ENCODE measurements at regions not wholly inside any gene's neighbourhood (a gene's known extent, or its start where the extent isn't known, plus 50 kb on each side); places are given as distances from the start of the nearest gene placed in this dataset.

DNA sequence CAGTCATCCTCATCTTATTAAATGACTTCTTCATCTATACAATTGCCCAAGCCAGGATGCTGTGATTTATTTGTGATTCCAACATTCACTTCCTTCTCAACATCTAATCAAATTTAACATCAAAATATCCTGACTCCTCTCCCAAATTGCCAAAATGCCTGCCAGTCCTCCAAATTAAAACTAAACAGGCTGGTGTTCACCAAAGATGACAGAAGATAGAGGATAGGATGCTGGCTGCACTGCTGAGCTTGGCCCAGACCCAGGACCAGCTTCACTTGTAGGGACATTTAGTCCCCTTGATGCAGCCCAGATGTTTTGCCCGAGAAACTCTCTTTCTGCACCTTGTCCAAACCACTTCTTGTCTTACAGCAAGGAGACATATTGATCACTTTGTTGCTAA is 540.0 kb upstream of the CNTNAP5 start:
- TF ChIP-seq, protein P1, sequence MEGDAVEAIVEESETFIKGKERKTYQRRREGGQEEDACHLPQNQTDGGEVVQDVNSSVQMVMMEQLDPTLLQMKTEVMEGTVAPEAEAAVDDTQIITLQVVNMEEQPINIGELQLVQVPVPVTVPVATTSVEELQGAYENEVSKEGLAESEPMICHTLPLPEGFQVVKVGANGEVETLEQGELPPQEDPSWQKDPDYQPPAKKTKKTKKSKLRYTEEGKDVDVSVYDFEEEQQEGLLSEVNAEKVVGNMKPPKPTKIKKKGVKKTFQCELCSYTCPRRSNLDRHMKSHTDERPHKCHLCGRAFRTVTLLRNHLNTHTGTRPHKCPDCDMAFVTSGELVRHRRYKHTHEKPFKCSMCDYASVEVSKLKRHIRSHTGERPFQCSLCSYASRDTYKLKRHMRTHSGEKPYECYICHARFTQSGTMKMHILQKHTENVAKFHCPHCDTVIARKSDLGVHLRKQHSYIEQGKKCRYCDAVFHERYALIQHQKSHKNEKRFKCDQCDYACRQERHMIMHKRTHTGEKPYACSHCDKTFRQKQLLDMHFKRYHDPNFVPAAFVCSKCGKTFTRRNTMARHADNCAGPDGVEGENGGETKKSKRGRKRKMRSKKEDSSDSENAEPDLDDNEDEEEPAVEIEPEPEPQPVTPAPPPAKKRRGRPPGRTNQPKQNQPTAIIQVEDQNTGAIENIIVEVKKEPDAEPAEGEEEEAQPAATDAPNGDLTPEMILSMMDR (conservative IDR thresholded peaks at IDR 0.05; ENCODE audit: low read depth in 2 of 2) = no peak
- no peak for TF ChIP-seq EZH2 (IDR thresholded peaks at IDR 0.05; ENCODE audit: low read depth, unreplicated experiment)
- no peak for TF ChIP-seq JUNB (IDR thresholded peaks at IDR 0.05; ENCODE audit: unreplicated experiment)
- TF ChIP-seq POLR2AphosphoS5 (IDR thresholded peaks at IDR 0.05; ENCODE audit: low read depth) = no peak
- TF ChIP-seq REST (IDR thresholded peaks at IDR 0.05; ENCODE audit: unreplicated experiment) = no peak
- no peak for TF ChIP-seq EZH2phosphoT487 (IDR thresholded peaks at IDR 0.05; ENCODE audit: unreplicated experiment)

All from GM23338 (cell line).